Lung (tissue), 11 donors: ENCODE measurements at regions not wholly inside any gene's neighbourhood (a gene's known extent, or its start where the extent isn't known, plus 50 kb on each side); places are given as distances from the start of the nearest gene placed in this dataset.
A peak's percentile ranks its signal among the peaks of the same experiment; 100 is the strongest.

Experiments used
- ATAC-seq: fragments of 200-7000 bp; cut with Tn5 transposase; one replicate; pipeline ENCODE4 v1.9.1; 2020; ENCODE audit warnings: moderate number of reproducible peaks; ENCODE audit not compliant: insufficient read depth, low FRiP score
- DNase-seq, 3 donors: peaks; one replicate each; pipeline ENCODE4 v3.0.0-alpha.2; 2013 to 2017
- H3K27ac ChIP-seq, 2 donors: one replicate each; pipeline ENCODE4 v1.5.1; 2013; ENCODE audit warnings: mild to moderate bottlenecking in 2 of 2, moderate library complexity in 2 of 2, control low read depth in 1 of 2, inconsistent platforms in 1 of 2, low read depth in 1 of 2, low read length in 1 of 2
- H3K27me3 ChIP-seq, 3 donors: one replicate each; pipeline ENCODE4 v1.5.1; 2013; ENCODE audit warnings: low read length in 2 of 3; ENCODE audit not compliant: control insufficient read depth in 3 of 3, insufficient read depth in 3 of 3
- H3K36me3 ChIP-seq, 4 donors: one replicate each; pipeline ENCODE4 v1.5.1; 2013; ENCODE audit warnings: low read length in 4 of 4, mild to moderate bottlenecking in 1 of 4, moderate library complexity in 1 of 4; ENCODE audit not compliant: control insufficient read depth in 4 of 4, insufficient read depth in 4 of 4
- H3K4me1 ChIP-seq, 5 donors: one replicate each; pipeline ENCODE4 v1.5.1; 2013; ENCODE audit warnings: low read length in 5 of 5, mild to moderate bottlenecking in 2 of 5, moderate library complexity in 1 of 5; ENCODE audit not compliant: control insufficient read depth in 5 of 5, insufficient read depth in 5 of 5
- H3K4me3 ChIP-seq: one replicate; pipeline ENCODE4 v1.5.1; 2013; ENCODE audit warnings: mild to moderate bottlenecking, control low read depth, moderate library complexity
- H3K9ac ChIP-seq, 2 donors: one replicate each; pipeline ENCODE4 v1.5.1; 2013; ENCODE audit warnings: low read length in 2 of 2, control low read depth in 1 of 2; ENCODE audit not compliant: insufficient read depth in 1 of 2
- H3K9me3 ChIP-seq, 4 donors: one replicate each; pipeline ENCODE4 v1.5.1; 2013; ENCODE audit warnings: low read length in 3 of 4, mild to moderate bottlenecking in 1 of 4, moderate library complexity in 1 of 4; ENCODE audit not compliant: control insufficient read depth in 4 of 4, insufficient read depth in 3 of 4
- WGBS, 2 donors: extraction: QIAGEN DNeasy Blood & Tissue Kit; methylation state at CpG; one replicate each; pipeline ENCODE4 v1.1.7; 2013; 5-methylcytosine and 5-hydroxymethylcytosine counted together
- TF ChIP-seq, protein P1 (sequence below): IDR thresholded peaks from 2 replicates; pipeline ENCODE4 v1.5.1; 2012; ENCODE audit warnings: mild to moderate bottlenecking; ENCODE audit errors: control extremely low read depth, extremely low read depth
- donor health status: control.
- donor health status: control.
- donor health status: Bipolar disorder and iron deficiency.
- donor health status: healthy.
- donor health status: DM: yes; HTN: yes; CAD: no.

DNA sequence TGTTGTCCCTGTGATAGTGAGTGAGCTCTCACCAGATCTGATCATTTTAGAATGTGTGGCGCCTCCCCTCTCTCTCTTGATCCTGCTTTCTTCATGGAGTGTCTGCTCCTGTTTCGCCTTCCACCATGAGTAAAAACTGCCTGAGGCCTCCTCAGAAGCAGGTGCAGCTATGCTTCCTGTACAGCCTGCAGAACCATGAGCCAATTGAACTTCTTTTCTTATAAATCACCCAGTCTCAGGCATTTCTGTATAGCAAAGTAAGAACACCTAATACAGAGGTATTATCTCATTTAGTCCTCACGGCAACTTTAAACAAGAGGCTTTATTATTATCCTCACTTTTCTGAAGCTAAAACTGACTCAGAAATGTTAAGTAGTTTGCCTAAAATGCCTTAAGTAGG lies 81.3 kb upstream of the BTG1 start:
- DNase-seq, result no peak
- Histone ChIP-seq H3K36me3 (no peaks in the 10 kb centered on the region), H3K9ac (no peak overlapping the region), H3K27me3 (no peaks in the 10 kb centered on the region), H3K27ac (no peak overlapping the region), H3K9me3 (no peaks in the 10 kb centered on the region), H3K4me1 (peaks cover 0 to 8% (median 2%) of the 10 kb centered on the region in 5 donors), H3K4me3 (no peak overlapping the region)
- no peak for ATAC-seq
- 68 to 86% methylated on average over 3 of the region's 3 CpGs for WGBS, 2 donors
- TF ChIP-seq, protein P1, sequence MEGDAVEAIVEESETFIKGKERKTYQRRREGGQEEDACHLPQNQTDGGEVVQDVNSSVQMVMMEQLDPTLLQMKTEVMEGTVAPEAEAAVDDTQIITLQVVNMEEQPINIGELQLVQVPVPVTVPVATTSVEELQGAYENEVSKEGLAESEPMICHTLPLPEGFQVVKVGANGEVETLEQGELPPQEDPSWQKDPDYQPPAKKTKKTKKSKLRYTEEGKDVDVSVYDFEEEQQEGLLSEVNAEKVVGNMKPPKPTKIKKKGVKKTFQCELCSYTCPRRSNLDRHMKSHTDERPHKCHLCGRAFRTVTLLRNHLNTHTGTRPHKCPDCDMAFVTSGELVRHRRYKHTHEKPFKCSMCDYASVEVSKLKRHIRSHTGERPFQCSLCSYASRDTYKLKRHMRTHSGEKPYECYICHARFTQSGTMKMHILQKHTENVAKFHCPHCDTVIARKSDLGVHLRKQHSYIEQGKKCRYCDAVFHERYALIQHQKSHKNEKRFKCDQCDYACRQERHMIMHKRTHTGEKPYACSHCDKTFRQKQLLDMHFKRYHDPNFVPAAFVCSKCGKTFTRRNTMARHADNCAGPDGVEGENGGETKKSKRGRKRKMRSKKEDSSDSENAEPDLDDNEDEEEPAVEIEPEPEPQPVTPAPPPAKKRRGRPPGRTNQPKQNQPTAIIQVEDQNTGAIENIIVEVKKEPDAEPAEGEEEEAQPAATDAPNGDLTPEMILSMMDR, result no peak

DNA sequence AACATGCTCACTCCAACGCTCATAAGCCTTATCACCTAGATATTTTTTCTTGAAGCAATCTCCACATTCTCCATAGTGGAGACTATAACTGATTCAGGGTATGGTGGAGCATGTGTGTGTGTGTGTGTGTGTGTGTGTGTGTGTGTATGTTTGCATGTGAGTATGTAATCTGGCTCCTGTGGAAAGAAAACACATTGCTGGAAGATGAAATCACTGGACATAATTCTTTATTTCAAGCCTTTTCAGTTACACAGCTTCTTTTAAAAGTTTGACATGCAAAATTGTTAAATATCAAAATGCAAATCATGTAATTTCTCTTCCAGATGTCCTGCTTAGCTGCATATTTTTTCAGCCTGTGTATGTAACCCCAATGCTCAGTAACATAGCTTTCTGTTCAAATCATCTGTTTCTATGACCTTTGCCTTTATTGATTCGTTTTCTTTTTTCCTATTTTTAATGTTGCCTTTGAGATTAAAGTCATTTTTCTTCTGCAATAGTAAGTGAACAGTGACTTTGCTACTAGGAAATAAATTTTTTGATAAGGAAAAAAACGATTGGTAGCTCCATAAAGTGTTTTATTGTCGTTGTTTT lies 80.5 kb upstream of the BTG1 start:
- DNase-seq (no peak), ATAC-seq (no peak)
- peaks cover 0 to 7% (median 2%) of the 10 kb centered on the region in 5 donors for H3K4me1 ChIP-seq
- no peak overlapping the region for H3K27ac ChIP-seq
- no peak overlapping the region for H3K9ac ChIP-seq
- H3K36me3 ChIP-seq, result no peaks in the 10 kb centered on the region
- 81% methylated on average over 4 of the region's 4 CpGs for WGBS, 2 donors
- H3K9me3 ChIP-seq, result no peaks in the 10 kb centered on the region
- H3K27me3 ChIP-seq, result no peaks in the 10 kb centered on the region
- H3K4me3 ChIP-seq, result no peak overlapping the region
- TF ChIP-seq, protein P1, result no peak

DNA sequence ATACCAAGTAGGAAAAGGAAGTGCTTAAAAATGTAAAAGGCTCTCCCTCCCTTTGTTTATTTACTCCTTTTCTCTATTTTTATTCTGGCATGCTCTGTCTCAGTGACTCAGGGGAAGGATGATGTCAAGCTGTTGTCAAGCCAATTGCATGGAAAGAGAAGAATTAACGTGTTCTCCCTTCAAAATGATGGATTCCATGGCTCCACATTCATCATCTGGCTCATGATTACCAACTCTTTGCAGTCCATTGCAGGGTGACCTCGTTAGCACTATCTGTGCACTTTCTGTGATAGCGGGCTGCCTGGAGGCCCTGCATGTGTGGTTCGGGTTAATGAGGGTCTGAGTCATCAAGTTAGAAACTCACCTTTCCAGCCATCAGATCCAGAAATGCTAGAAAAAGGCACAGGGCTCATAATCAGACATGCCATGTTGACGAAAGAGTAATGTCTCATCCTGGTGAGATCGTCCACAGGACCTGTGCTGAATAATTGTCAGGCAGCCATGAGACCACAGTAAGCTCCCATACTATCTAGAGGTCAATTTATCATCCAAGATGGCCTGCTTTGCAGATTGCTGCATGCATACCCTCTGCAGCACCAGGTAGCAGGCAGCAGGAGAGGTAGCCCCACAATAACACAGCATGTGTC lies 79.2 kb upstream of the BTG1 start:
- Histone ChIP-seq H3K27ac (no peak overlapping the region), H3K4me3 (no peak overlapping the region), H3K36me3 (no peaks in the 10 kb centered on the region), H3K27me3 (no peaks in the 10 kb centered on the region), H3K4me1 (peaks cover 0 to 7% (median 2%) of the 10 kb centered on the region in 5 donors), H3K9ac (no peak overlapping the region), H3K9me3 (no peaks in the 10 kb centered on the region)
- no peak for ATAC-seq
- TF ChIP-seq, protein P1, result no peak
- 74 to 85% methylated on average over 6 of the region's 6 CpGs for WGBS, 2 donors
- DNase-seq, result peak in 2 of 3 donors; percentile 45 to 59
